Progenitor cell of endocrine pancreas (in vitro differentiated cells): ENCODE measurements at regions not wholly inside any gene's neighbourhood (a gene's known extent, or its start where the extent isn't known, plus 50 kb on each side); places are given as distances from the start of the nearest gene placed in this dataset.

Source experiments
- DNase-seq: peaks from one replicate; pipeline ENCODE4 v3.0.0; 2021; ENCODE audit warnings: low spot score; ENCODE audit not compliant: unreplicated experiment
- H3K27ac Mint-ChIP-seq: 2 replicates; pipeline ENCODE4 v1.8.0; 2021; ENCODE audit warnings: mild to moderate bottlenecking, moderate library complexity, mixed read lengths
- H3K27me3 Mint-ChIP-seq: 2 replicates; pipeline ENCODE4 v1.8.0; 2021; ENCODE audit warnings: mixed read lengths
- H3K36me3 Mint-ChIP-seq: 2 replicates; pipeline ENCODE4 v1.8.0; 2022; ENCODE audit warnings: mixed read lengths; ENCODE audit not compliant: insufficient read depth
- H3K4me1 Mint-ChIP-seq: 2 replicates; pipeline ENCODE4 v1.8.0; 2021; ENCODE audit warnings: low read depth, mixed read lengths
- H3K4me3 Mint-ChIP-seq: 2 replicates; pipeline ENCODE4 v1.8.0; 2021; ENCODE audit warnings: low read depth, mild to moderate bottlenecking, moderate library complexity, mixed read lengths
- H3K9me3 Mint-ChIP-seq: 2 replicates; pipeline ENCODE4 v1.8.0; 2021; ENCODE audit warnings: low read depth, mixed read lengths
- CTCF ChIP-seq: fragments of 200-600 bp; sonication (generic); IDR thresholded peaks from one replicate; pipeline ENCODE4 v1.5.0; 2021; ENCODE audit warnings: antibody characterized with exemption, mild to moderate bottlenecking; ENCODE audit not compliant: unreplicated experiment

- no peak for DNase-seq
These were observed 127.0 kb downstream of the LTN1 start for GRCh38 chr21:28865488-28866186.

GRCh38 chr21:28858424-28858823 is 134.3 kb downstream of the LTN1 start:
- TF ChIP-seq CTCF = no peak
- Mint-ChIP-seq H3K4me3 (no peak overlapping the region), H3K27me3 (no peaks in the 10 kb centered on the region), H3K9me3 (peaks cover 6% of the 10 kb centered on the region), H3K4me1 (peaks cover 11% of the 10 kb centered on the region), H3K27ac (no peak overlapping the region), H3K36me3 (peaks cover 9% of the 10 kb centered on the region)
- DNase-seq = no peak

More at GRCh38 chr21:28865488-28866186, 127.0 kb downstream of the LTN1 start:
- Mint-ChIP-seq H3K27me3 (no peaks in the 10 kb centered on the region), H3K9me3 (peaks cover 3% of the 10 kb centered on the region), H3K36me3 (peaks cover 9% of the 10 kb centered on the region), H3K27ac (no peak overlapping the region), H3K4me3 (no peak overlapping the region), H3K4me1 (peaks cover 4% of the 10 kb centered on the region)
- no peak for TF ChIP-seq CTCF

GRCh38 chr21:28857752-28858151 is 134.9 kb downstream of the LTN1 start:
- H3K4me3 Mint-ChIP-seq = no peak overlapping the region

GRCh38 chr21:28856588-28857250 is 136.0 kb downstream of the LTN1 start:
- Mint-ChIP-seq H3K4me1 (peaks cover 11% of the 10 kb centered on the region), H3K9me3 (peaks cover 6% of the 10 kb centered on the region), H3K4me3 (no peak overlapping the region), H3K27ac (no peak overlapping the region), H3K36me3 (peaks cover 3% of the 10 kb centered on the region), H3K27me3 (no peaks in the 10 kb centered on the region)
- no peak for DNase-seq
- no peak for TF ChIP-seq CTCF

More at GRCh38 chr21:28857752-28858151, 134.9 kb downstream of the LTN1 start:
- DNase-seq = no peak
- peaks cover 5% of the 10 kb centered on the region for H3K36me3 Mint-ChIP-seq
- H3K27ac Mint-ChIP-seq = no peak overlapping the region
- H3K4me1 Mint-ChIP-seq = peaks cover 11% of the 10 kb centered on the region
- no peaks in the 10 kb centered on the region for H3K27me3 Mint-ChIP-seq
- TF ChIP-seq CTCF = no peak
- H3K9me3 Mint-ChIP-seq = peaks cover 6% of the 10 kb centered on the region

- Mint-ChIP-seq H3K36me3 (no peaks in the 10 kb centered on the region), H3K4me3 (no peak overlapping the region), H3K27ac (no peak overlapping the region), H3K4me1 (peaks cover 6% of the 10 kb centered on the region), H3K9me3 (peaks cover 6% of the 10 kb centered on the region), H3K27me3 (no peaks in the 10 kb centered on the region)
- no peak for DNase-seq
- no peak for TF ChIP-seq CTCF
These were observed 140.0 kb downstream of the LTN1 start for GRCh38 chr21:28852706-28853105.
